Uterus (tissue), 2 donors: ENCODE measurements at regions not wholly inside any gene's neighbourhood (a gene's known extent, or its start where the extent isn't known, plus 50 kb on each side); places are given as distances from the start of the nearest gene placed in this dataset.

Source experiments
- POLR2A ChIP-seq, 2 donors: fragments of 450-650 bp; IDR thresholded peaks; one replicate each; pipeline ENCODE4 v1.6.1; 2016; ENCODE audit warnings: antibody characterized with exemption in 2 of 2, mild to moderate bottlenecking in 1 of 2, moderate library complexity in 1 of 2
- TF ChIP-seq, protein P1 (sequence below), 4 experiments: fragments of 200-600 bp in 2 of 4; fragments of 450-650 bp in 2 of 4; sonication (generic) in 2 of 4; IDR thresholded peaks; one replicate each; pipeline ENCODE4 v1.5.1; 2016 to 2019; ENCODE audit warnings: antibody characterized with exemption in 4 of 4, mild to moderate bottlenecking in 2 of 4, moderate library complexity in 1 of 4

DNA sequence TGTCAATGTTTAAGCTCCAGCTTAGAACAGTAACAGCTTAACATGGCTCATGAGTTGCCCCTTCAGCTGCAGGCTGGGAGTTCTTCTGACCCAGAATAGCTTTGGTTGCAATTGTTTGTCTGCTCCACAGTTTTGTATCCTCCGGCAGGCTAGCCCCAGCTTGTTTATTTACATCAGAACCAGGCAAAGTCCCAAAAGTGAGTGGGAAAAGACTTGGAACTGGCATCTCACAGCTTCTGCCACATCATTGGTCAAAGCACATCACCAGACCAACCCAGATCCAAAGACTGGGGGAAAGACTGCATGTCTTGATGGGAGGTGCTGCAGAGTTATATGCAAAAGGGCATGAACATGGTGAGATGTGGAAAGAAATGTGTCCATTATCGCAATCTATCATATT lies 231.2 kb upstream of the CPEB2 start:
- TF ChIP-seq, protein P1, sequence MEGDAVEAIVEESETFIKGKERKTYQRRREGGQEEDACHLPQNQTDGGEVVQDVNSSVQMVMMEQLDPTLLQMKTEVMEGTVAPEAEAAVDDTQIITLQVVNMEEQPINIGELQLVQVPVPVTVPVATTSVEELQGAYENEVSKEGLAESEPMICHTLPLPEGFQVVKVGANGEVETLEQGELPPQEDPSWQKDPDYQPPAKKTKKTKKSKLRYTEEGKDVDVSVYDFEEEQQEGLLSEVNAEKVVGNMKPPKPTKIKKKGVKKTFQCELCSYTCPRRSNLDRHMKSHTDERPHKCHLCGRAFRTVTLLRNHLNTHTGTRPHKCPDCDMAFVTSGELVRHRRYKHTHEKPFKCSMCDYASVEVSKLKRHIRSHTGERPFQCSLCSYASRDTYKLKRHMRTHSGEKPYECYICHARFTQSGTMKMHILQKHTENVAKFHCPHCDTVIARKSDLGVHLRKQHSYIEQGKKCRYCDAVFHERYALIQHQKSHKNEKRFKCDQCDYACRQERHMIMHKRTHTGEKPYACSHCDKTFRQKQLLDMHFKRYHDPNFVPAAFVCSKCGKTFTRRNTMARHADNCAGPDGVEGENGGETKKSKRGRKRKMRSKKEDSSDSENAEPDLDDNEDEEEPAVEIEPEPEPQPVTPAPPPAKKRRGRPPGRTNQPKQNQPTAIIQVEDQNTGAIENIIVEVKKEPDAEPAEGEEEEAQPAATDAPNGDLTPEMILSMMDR (IDR thresholded peaks at IDR 0.05): no peak
- no peak for TF ChIP-seq POLR2A (IDR thresholded peaks at IDR 0.05)
